ENCODE measurements at regions not wholly inside any gene's neighbourhood (a gene's known extent, or its start where the extent isn't known, plus 50 kb on each side); places are given as distances from the start of the nearest gene placed in this dataset.
"Not testable (repeated sequence)": the region's sequence is repeated elsewhere in the genome, so short reads cannot be mapped to it uniquely, and the experiment has no call there.

DNA sequence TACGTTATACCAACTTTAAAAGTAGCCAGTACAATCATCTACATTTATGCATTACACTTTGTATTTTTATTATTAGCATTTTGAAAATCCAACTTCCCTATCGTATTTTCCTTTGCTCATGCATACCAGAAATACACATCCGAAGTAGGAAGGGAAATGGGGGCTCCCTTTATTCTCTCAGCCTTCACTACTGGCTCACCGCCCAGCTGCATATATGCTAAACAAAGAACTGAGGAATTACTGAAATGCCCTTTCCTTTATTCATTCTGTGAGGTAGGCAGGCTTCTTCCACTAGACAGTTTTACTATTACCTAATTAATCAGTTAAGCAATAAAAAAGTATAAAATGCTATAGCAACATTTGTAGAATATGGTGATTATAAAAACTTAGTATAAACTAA is 291.6 kb downstream of the KLF12 start:
- no peak for DNase-seq (ENCODE audit: low read depth)

DNA sequence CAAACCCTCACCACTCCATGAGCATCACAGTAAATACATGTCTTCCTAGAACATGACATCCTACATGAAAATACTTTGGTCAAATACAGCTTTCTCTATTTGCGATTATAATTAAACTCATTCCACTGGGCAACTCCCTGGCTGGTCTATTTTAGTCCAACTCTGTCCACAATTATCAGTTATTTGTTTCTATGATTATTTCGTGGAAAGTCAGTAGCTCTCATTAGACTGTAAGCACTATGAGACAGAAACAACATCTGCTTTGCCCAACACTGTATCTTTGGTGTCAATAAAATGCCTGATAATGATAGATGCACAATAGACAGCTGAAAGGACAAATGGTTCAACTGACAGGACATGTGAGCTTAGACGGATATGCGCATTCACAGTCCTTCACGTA is 292.0 kb downstream of the KLF12 start:
- DNase-seq (ENCODE audit: low read depth) = no peak

DNA sequence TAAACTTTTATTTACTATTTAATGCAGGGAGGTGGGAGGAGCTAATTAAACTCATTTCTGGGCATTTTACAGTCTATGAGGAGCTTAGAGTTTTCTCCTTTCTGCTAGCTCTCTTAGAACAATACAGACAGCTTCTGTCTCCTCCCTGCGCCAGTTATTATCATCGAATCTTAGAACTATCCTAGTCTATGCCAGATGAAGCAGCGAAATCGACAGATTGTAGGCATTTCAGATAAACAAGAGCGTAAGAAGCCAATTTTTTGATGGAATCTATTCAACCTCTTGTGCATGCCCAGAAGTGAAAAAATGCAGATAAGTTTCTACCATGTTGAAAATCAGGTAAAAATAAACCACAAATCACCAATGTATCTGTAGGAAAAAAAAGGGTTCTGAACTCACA is 297.1 kb downstream of the KLF12 start:
- no peak for DNase-seq (ENCODE audit: low read depth)

DNA sequence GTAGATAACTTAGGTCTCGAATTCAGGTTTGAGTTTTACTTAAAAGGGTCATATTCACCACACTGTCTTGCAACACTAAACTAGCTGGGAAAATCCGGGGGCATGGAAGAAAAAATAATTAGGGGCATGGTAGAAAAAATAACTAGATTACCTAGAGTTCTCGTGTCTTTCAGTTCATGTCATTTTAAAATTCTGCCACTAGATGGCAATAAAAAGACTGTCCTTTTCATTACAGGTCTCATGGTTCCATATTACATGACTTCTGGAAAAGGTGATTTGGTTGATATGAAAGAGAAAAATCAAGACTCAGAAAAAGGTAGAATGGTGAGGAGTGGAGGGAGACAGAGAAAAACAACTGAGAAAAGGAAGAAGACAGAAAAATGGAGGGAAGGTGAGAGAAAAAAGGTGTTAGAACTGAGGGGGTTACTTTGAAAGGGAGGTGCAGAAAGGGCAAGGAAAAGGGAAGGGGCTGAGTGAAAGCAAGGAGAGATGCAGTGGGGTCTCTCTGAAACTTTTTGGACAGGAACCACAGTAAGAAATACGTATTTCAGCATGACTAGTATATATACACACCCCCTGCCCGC is 299.0 kb downstream of the KLF12 start:
- no peak for DNase-seq (ENCODE audit: low read depth)

DNA sequence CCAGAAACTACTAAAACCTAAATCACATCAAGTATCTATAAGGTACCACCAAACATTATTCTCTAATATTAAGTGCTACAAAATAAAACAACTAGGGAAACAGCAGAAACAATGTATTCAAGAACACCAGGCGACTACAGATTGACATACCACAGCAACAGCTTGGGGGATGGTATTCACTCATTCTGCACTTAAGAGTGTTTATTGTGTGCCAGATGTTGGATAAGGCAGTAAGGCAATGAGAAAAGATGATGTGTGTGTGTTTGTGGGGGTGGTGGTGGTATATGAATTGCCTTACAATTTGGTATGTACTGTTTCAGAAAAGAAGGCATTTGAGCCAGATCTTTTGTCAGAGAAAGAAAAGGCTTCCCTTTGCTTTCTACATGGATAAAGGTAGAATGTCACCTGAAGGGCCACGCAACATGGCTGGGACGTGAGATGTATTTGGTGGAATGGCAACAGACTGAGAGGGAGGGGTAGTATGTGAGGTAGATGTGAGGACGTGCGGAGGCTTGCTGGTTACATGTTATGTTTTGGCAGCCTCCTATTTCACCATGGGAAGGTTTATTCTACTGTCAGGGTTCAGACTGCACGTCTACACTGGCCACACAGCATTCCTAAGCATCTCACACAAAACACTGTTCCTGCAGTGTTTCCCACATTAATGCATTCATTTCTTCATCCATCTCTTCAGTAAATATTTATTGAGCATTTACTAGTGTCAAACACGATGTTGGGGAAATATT is 300.7 kb downstream of the KLF12 start:
- DNase-seq (ENCODE audit: low read depth) = no peak

DNA sequence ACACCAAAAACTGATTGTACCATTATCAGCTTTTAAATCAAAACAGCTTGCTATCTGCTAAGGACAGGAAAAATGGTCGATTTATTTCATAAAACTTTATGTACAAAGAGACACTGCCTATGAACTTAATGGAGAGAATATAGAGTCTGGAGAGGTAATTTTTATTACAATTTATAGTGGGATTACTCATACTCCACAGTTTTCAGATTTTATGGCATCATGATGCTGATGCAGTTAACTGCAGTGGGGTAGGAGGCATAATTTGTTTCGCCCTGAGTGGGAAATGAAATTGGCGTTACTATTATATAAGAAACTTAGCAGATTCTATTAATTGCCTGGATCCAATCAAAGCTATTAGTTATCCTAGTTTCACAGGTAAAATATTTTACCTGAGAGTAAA is 301.4 kb downstream of the KLF12 start:
- DNase-seq (ENCODE audit: low read depth) = no peak

DNA sequence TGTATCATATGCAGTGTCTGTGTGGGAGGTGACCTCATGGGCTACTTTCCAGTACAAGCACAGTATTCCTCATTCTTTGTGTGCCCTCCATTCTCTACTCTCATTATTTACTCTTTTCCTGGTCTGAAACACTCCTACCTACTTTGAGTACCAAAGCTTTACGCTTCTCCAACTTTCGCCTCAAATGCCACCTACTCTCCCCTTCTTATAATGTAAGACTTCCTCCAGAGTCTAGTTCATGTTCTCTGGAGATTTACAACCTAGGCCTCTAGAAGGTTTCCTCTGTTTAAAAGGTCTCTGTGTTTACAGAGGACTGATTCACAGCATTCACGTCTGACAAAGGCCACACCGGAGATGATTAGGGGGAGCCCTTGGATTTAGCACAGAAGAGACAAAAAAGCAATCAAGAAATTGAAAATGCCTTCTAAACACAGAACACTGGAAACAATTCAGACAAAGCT is 302.0 kb downstream of the KLF12 start:
- no peak for DNase-seq (ENCODE audit: low read depth)

DNA sequence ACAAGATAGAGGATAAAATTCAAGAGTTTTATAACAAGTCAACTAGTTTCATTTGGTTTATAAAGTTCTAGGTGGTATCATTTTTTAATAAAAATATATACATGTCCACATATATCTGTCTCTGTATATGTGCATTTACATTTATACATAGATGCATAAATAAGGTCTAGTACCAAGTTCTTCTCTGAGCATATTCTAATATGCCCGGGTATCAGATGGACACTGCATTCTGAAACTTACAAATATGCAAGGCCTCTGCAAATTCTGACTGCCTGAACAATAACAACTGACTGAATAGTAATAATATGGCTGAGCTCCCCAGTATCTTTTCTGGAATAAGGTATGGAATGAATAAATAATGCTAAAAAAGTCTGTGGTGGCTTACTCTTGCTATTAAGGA is 304.8 kb downstream of the KLF12 start:
- DNase-seq (ENCODE audit: low read depth) = no peak

DNA sequence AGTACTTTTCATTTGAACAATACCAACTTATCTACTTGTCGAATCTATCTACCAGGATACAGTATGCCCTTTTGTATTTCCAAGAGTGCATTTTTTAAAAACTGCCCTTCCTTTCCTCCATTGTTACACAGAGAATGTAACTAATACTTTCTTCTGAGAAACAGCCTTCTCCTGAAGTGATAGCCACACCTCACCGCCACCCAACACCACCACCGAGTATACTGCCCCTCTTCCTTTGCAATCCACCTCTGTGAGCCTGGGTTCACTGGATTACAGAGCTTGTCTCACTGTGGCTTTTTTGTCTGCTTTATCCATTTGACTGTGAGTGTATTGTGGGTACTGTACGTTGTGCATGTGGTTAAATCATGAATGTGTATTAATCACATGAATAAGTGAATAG is 305.4 kb downstream of the KLF12 start:
- DNase-seq (ENCODE audit: low read depth) = no peak

DNA sequence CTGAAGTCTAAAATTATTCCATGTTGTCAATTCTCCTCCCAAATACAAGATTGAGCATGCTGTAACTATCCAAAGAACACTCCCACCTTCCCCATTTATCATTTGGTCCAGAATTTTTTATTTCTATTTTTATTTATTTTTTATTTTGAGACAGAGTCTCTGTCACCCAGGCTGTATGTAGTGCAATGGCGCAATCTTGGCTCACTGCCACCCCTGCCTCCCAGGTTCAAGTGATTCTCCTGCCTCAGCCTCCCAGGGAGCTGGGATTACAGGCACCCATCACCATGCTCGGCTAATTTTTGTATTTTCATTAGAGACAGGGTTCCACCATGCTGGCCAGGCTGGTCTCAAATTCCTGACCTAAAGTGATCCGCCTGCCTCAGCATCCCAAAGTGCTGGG is 306.8 kb downstream of the KLF12 start:
- no peak for DNase-seq (ENCODE audit: low read depth)

DNA sequence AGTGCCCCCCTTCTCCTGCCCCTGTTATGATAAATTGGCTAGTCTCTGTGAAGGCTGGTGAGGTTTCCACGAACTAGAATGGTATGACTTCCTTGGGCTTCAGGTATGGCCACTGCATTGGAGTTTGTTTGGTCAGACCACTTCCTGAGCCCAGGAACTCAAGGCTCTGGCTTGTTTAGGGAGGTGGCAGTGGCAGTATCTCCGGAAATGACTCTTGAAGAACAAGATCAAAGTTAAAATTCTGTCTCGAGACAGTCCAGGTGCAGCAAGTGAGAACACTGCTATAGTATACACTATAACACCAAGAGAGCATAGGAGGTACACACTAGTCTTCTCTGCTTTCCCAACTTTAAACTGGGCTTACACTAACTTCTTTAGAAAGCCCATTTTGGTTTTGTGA is 309.1 kb downstream of the KLF12 start:
- DNase-seq (ENCODE audit: low read depth) = no peak

DNA sequence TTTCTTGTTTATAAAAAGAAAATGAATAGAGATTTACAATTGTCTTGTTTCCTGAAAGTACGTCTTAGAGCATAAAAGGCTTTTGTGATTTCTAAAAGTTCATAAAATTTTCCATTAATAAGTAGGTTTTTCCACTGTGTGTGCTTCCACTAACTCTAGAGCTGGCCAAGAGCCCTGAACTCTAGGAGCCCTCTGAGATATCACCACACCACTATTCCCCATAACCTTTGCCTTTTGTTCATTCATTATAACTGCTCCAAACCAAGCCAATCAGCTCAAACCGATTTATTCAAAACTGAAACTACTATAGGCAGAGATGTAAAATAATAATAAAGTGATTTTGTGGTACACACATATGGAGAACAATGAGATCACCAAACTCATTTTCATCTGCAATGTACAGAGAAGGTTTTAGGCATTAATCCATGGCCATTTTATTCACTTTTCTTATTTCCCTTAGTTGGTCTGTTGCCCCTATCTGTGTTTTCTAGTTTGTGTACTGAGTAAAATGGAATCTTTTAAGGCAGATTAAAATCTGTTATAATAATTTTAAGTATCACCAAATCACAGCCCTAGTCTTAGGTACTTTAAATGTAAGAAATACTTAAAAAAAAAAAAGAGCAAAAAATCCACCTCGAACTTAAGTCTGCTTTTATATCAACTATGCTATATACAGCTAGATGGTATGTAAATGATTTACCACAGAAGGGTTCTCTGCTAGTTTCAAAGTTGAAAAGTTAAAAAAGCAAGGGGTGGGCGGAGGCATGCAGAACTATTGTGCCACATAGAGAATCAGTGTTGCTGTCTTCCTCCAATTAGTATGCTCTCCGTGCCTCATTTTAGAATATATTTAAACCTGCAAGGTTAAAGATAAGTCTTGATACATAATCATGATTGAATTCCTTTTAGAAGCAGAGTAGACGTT is 311.3 kb downstream of the KLF12 start:
- DNase-seq (ENCODE audit: low read depth) = no peak

DNA sequence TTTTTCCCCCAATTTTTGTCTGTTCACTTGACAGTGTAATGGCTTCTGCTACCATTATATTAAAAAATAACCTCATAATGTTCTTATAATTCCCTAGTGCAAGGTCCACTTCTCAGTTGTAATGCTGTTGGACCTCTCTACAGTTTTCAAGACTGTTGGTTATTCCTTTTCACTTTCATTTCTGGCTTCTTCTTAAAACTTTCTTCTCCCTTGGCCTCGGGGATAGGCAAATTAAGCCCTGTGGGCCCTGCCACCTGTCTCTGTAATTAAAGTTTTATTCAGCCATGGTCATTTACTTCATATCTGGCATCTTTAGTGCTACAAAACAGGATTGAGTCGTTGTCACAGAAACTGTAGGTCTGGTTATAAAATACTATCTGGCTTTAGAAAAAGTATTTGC is 313.5 kb downstream of the KLF12 start:
- no peak for DNase-seq (ENCODE audit: low read depth)

DNA sequence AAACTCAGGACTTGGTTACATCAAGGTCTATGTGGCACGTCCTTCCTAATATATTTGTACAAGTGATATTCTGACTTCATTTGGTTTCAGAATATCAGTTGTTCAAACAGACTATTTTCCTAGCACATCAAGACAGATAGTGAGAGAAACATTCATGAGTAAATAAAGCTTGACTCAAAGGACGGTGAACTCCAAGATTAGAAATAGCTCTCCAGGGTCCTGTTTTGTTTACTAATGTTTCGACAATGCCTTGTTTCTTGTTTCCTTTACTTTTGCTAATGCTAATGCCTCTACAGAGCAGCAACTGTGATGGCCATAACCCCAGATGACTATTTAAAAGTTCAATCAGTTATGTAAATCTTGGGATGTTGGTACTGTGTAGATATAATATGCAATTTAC is 313.9 kb downstream of the KLF12 start:
- DNase-seq (ENCODE audit: low read depth) = no peak

DNA sequence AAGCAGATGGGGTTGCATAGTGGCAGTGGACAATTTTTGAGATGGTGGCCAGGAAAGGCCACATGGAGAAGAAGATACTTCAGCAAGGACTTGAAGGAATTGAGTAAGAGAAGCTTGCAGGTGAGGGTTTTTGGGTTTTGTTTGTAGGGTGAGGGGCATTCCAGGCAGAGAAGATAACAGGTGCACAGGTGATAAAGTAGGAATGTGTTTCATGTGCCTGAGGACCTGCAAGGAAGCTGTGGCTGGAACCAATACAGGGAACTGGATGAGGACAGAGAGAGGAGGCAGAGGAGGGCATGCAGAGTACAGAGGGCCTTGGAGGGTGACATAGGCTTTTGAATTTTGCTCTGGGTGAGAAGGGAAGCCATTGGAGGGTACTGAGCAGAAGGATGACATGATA is 314.5 kb downstream of the KLF12 start:
- no peak for DNase-seq (ENCODE audit: low read depth)

DNA sequence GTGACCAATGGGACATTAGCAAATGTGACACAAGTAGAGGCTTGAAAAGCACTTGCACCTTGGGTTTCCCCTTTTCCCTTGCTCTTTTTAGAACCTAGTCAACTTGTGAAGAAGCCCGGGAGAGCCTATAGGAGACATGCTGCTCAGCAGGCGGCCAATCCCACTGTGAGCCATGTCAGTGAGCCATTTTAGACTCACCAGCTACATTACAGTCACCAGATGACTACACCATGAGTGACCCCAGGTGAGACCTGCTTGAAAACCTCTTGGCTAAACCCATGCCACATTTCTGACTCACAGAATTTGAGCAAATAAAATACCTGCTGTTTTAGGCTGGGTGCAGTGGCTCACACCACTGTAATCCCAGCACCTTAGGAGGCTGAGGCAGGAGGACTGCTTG is 317.5 kb downstream of the KLF12 start:
- no peak for DNase-seq (ENCODE audit: low read depth)

DNA sequence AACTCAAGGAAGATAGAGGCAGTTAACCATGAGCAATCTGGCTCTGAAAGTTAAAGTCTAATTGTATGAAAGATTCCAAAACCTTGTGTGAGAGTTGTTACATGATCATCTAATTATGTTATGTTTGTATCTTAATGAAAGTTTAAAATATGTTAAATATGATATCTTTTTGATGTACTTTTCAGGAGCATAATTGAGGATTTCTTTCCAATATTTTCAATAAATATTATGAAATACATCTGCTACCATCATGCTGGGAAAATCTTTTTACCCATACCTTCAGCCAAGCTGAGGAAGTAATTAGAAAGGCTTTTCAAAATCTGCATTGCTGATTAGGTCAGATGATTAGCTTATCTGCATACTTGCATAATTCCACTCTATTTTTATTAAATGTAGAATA is 318.4 kb downstream of the KLF12 start:
- DNase-seq (ENCODE audit: low read depth) = no peak

DNA sequence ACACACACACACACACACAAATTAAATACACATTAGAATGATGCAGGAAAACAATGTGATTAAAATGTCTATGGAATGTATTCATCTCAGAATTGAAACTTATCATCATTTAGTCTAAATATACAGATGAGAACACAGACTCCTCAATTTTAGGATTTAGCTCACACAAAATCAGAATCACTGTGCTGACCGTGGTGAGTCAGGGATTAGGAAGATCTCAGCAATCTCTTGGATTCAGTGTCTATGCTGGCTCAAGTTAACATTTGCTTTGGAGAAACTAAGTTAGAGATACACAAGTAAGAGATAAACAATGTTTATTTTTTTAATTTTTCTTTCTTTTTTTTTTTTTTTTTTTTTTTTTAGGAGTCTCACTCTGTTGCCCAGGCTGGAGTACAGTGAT is 323.6 kb downstream of the KLF12 start:
- no peak for DNase-seq (ENCODE audit: low read depth)

DNA sequence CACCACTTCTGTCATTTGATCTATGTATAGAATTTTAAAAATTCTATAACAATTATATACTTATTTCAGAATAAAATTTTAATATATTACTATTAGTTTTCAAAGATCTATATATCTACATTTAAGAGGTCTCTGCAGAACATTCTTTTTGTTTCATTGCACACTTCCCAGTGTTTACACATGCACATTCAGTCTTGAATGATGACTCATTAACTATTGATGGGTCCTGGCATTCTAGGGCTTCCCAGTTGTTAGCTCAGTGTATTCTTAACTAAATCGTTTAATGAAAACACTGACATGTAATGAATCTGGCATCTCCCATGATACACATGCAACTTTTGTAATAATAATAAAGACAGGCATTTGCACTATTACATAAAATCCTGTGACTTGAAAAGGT is 324.6 kb downstream of the KLF12 start:
- DNase-seq (ENCODE audit: low read depth) = no peak

DNA sequence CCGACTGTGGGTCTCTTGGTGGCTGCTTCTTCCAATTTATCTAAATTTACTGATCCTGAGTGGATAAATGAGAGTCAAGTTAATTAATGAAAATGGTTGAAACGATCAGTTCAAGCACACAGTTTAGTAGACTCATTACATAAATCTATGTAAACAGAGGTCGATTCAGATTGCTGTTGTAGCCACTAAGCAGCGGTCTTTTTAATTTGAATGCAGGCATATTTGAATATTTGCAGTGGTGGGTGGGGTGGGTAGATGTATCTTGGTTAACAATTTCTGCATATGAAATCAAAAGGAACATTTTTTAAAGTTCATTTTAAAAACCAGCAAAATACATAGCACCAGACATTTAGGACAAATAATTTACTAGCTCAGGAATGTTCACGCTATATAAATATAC is 325.9 kb downstream of the KLF12 start:
- no peak for DNase-seq (ENCODE audit: low read depth)

DNA sequence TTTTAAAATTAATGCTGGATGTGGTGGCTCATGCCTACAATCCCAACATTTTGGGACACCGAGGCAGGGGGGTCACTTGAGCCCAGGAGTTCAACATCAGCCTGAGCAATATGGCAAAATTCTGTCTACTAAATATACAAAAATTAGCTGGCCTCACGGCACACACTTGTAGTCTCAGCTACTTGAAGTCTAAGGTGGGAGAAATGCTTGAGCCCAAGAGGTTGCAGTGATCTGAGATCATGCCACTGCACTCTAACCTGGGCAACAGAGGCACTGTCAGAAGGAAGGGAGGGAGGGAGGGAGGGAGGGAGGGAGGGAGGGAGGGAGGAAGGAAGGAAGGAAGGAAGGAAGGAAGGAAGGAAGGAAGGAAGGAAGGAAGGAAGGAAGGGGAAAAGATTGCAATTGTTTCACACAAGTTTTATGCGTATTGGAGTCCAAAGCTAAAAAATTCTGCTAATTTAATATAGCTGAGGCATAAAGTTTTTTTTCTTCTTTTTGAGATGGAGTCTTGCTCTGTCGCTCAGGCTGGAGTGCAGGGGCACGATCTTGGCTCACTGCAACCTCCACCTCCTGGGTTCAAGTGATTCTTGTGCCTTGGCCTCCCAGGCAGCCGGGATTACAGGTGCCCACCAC is 328.8 kb downstream of the KLF12 start:
- not testable (repeated sequence) for DNase-seq (ENCODE audit: low read depth)

DNA sequence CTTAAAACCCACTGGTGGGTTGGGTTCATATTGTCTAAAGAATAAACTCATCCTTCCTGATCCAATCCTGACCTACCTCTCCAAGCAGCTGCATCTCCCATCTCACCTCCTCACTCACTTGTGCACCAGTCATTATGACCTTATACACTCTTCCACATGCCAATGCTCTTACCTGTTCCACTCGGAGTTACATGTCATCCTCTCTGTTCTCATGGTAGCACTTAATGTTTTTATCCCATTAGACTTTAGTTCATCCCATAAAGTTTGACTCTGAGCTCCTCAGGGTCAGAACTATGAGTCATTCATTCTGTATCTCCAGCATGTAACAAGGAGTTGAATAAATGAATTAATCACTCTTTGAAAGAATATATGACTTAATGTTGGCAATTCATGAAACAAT is 330.2 kb downstream of the KLF12 start:
- no peak for DNase-seq (ENCODE audit: low read depth)

DNA sequence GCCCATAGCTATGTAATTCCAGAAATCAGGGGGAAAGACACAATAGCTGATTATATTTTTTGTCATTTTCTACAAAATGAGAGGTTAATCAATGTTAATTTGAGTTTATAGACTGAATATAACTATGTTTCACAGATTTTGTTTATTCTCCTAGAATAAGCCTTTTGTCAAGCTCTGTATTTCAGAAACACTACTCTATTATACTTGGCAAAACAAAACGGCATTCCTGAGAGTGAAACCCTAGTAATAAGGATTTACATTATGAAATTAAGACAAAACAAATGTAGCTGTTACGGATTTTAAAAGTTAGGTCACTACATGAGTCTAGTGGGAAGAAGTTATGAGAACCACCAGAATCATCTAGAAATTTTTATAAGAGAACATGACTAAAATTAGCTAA is 334.2 kb downstream of the KLF12 start:
- no peak for DNase-seq (ENCODE audit: low read depth)
